ENCODE measurements at regions not wholly inside any gene's neighbourhood (a gene's known extent, or its start where the extent isn't known, plus 50 kb on each side); places are given as distances from the start of the nearest gene placed in this dataset.
"Not testable (repeated sequence)": the region's sequence is repeated elsewhere in the genome, so short reads cannot be mapped to it uniquely, and the experiment has no call there.

GRCh38 chr2:18950361-18950851 lies 361.0 kb upstream of the NT5C1B start:
- no peak overlapping the region for H3K4me3 ChIP-seq (ENCODE audit: low read depth, low read length)
- TF ChIP-seq CTCF (IDR thresholded peaks at IDR 0.05; ENCODE audit: insufficient read depth, low read depth, low read length, missing control alignments), result no peak
- no peak for DNase-seq (ENCODE audit: low read depth)

GRCh38 chr2:18949871-18950270 lies 360.5 kb upstream of the NT5C1B start:
- no peak overlapping the region for H3K4me3 ChIP-seq (ENCODE audit: low read depth, low read length)
- DNase-seq (ENCODE audit: low read depth), result no peak
- TF ChIP-seq CTCF (IDR thresholded peaks at IDR 0.05; ENCODE audit: insufficient read depth, low read depth, low read length, missing control alignments), result no peak

GRCh38 chr2:18940184-18940583 lies 350.8 kb upstream of the NT5C1B start:
- H3K4me3 ChIP-seq (ENCODE audit: low read depth, low read length), result no peak overlapping the region
- peak; percentile 55 for DNase-seq (ENCODE audit: low read depth)
- TF ChIP-seq CTCF (IDR thresholded peaks at IDR 0.05; ENCODE audit: insufficient read depth, low read depth, low read length, missing control alignments), result no peak

- peak; percentile 6 for DNase-seq (ENCODE audit: low read depth)
Observed at GRCh38 chr2:18939740-18940139, 350.4 kb upstream of the NT5C1B start.

GRCh38 chr2:18934886-18935285 lies 345.5 kb upstream of the NT5C1B start:
- no peak for DNase-seq (ENCODE audit: low read depth)
- no peak for TF ChIP-seq CTCF (IDR thresholded peaks at IDR 0.05; ENCODE audit: insufficient read depth, low read depth, low read length, missing control alignments)
- no peak overlapping the region for H3K4me3 ChIP-seq (ENCODE audit: low read depth, low read length)

More at GRCh38 chr2:18939740-18940139, 350.4 kb upstream of the NT5C1B start:
- not testable (repeated sequence) for H3K4me3 ChIP-seq (ENCODE audit: low read depth, low read length)

GRCh38 chr2:18932853-18933252 lies 343.5 kb upstream of the NT5C1B start:
- DNase-seq (ENCODE audit: low read depth), result no peak
- TF ChIP-seq CTCF (IDR thresholded peaks at IDR 0.05; ENCODE audit: insufficient read depth, low read depth, low read length, missing control alignments), result no peak
- no peak overlapping the region for H3K4me3 ChIP-seq (ENCODE audit: low read depth, low read length)

GRCh38 chr2:18930971-18931370 lies 341.6 kb upstream of the NT5C1B start:
- no peak for DNase-seq (ENCODE audit: low read depth)
- no peak for TF ChIP-seq CTCF (IDR thresholded peaks at IDR 0.05; ENCODE audit: insufficient read depth, low read depth, low read length, missing control alignments)
- H3K4me3 ChIP-seq (ENCODE audit: low read depth, low read length), result no peak overlapping the region
